HCT116 (cell line): ENCODE measurements at regions not wholly inside any gene's neighbourhood (a gene's known extent, or its start where the extent isn't known, plus 50 kb on each side); places are given as distances from the start of the nearest gene placed in this dataset.

ENCODE experiments used
- ATAC-seq: fragments of 200-7000 bp; cut with Tn5 transposase; 2 replicates; pipeline ENCODE4 v1.9.1; 2020; ENCODE audit warnings: mild to moderate bottlenecking, moderate library complexity
- BruUV-seq: library from RNA; stranded (reverse); fragments of 400-500 nt; replicated peaks from 2 replicates; lab custom pipeline; 2021; lab: Mats Ljungman, UMichigan
- CTCF ChIA-PET: fragments of 300-600 bp; sonication (Branson Sonifier 250); formaldehyde crosslinking; loops from one replicate; lab custom pipeline; 2021; ENCODE audit warnings: antibody characterized with exemption; lab: Charles Lee
- POLR2A ChIA-PET: fragments of 300-600, 350-600 bp; sonication (Branson Sonifier 250); formaldehyde crosslinking; loops from one replicate; lab custom pipeline; 2021; ENCODE audit warnings: antibody characterized with exemption; lab: Charles Lee
- RAD21 ChIA-PET, 2 experiments: fragments of 300-600 bp; sonication (Branson Sonifier 250); formaldehyde crosslinking; loops; one replicate each; lab custom pipeline; 2023; ENCODE audit warnings: low total read pairs in 2 of 2; ENCODE audit not compliant: uncharacterized antibody in 2 of 2, unreplicated experiment in 2 of 2, low non-redundant PET in 1 of 2; lab: Charles Lee
- DNase-seq: peaks from one replicate; pipeline ENCODE4 v3.0.0-alpha.2; 2010; ENCODE audit warnings: low read depth, low spot score
- H2AFZ ChIP-seq: fragments of 200-600 bp; shearing (Covaris generic), sonication (generic); 2 replicates; pipeline ENCODE4 v1.6.1; 2017; ENCODE audit warnings: low read depth, mixed run types, mixed read lengths, antibody characterized with exemption, low read length; ENCODE audit not compliant: poor library complexity, severe bottlenecking
- H3K27ac ChIP-seq: 2 replicates; pipeline ENCODE4 v1.5.1; 2012; ENCODE audit warnings: low read depth, low read length
- H3K27me3 ChIP-seq: fragments of 200-600 bp; sonication (generic); 2 replicates; pipeline ENCODE4 v1.6.1; 2016; ENCODE audit warnings: mixed run types, low read length, mixed read lengths; ENCODE audit not compliant: insufficient read depth
- H3K36me3 ChIP-seq, 2 experiments: fragments of 200-500 bp in 1 of 2; fragments of 200-600 bp in 1 of 2; sonication (Bioruptor generic) in 1 of 2; sonication (generic) in 1 of 2; 2 replicates each; pipeline versions ENCODE4 v1.5.1 to v1.6.1; 2014 to 2016; ENCODE audit warnings: low read length in 2 of 2, inconsistent platforms in 1 of 2, mixed read lengths in 1 of 2, mixed run types in 1 of 2; ENCODE audit not compliant: insufficient read depth in 2 of 2, control insufficient read depth in 1 of 2
- H3K4me1 ChIP-seq, 2 experiments: fragments of 200-600 bp in 1 of 2; sonication (generic) in 1 of 2; 2 replicates each; pipeline versions ENCODE4 v1.5.1 to v1.6.1; 2012 to 2017; ENCODE audit warnings: low read length in 2 of 2, inconsistent platforms in 1 of 2, mild to moderate bottlenecking in 1 of 2, mixed read lengths in 1 of 2, mixed run types in 1 of 2, moderate library complexity in 1 of 2; ENCODE audit not compliant: insufficient read depth in 2 of 2, control insufficient read depth in 1 of 2
- H3K4me2 ChIP-seq: fragments of 200-600 bp; sonication (generic); 2 replicates; pipeline ENCODE4 v1.6.1; 2017; ENCODE audit warnings: mixed run types, low read length, mixed read lengths
- H3K4me3 ChIP-seq, 2 experiments: fragments of 200-600 bp in 1 of 2; sonication (generic) in 1 of 2; replicated peaks in 1 of 2; 2 replicates each; pipeline ENCODE4 v1.5.1; 2011 to 2016; ENCODE audit warnings: low read length in 2 of 2, control low read depth in 1 of 2, low read depth in 1 of 2, mild to moderate bottlenecking in 1 of 2, mixed read lengths in 1 of 2, mixed run types in 1 of 2
- H3K79me2 ChIP-seq: fragments of 200-600 bp; sonication (generic); 2 replicates; pipeline ENCODE4 v1.6.1; 2017; ENCODE audit warnings: mild to moderate bottlenecking, mixed run types, low read length, moderate library complexity, mixed read lengths; ENCODE audit not compliant: insufficient read depth
- H3K9ac ChIP-seq: fragments of 200-600 bp; sonication (generic); 2 replicates; pipeline ENCODE4 v1.6.1; 2016; ENCODE audit warnings: low read length, mixed read lengths
- H3K9me2 ChIP-seq: fragments of 200-600 bp; sonication (generic), shearing (Covaris generic); 2 replicates; pipeline ENCODE4 v1.6.1; 2017; ENCODE audit warnings: mixed run types, mild to moderate bottlenecking, moderate library complexity; ENCODE audit not compliant: insufficient read depth
- H3K9me3 ChIP-seq, 2 experiments: fragments of 200-500 bp in 1 of 2; fragments of 200-600 bp in 1 of 2; sonication (Bioruptor generic) in 1 of 2; sonication (generic) in 1 of 2; 2 replicates each; pipeline ENCODE4 v1.6.1; 2014 to 2017; ENCODE audit warnings: low read length in 2 of 2, mixed read lengths in 2 of 2, inconsistent platforms in 1 of 2, low read depth in 1 of 2, mild to moderate bottlenecking in 1 of 2, mixed run types in 1 of 2, moderate library complexity in 1 of 2; ENCODE audit not compliant: control insufficient read depth in 1 of 2, insufficient read depth in 1 of 2
- H4K20me1 ChIP-seq: fragments of 200-600 bp; sonication (generic), shearing (Covaris generic); 2 replicates; pipeline ENCODE4 v1.6.1; 2017; ENCODE audit warnings: mixed run types, mild to moderate bottlenecking, moderate library complexity; ENCODE audit not compliant: insufficient read depth
- CBX3 ChIP-seq: IDR thresholded peaks from 2 replicates; pipeline ENCODE4 v1.6.1; 2012; ENCODE audit warnings: low read depth
- CTCF ChIP-seq, 3 experiments: fragments of 200-600 bp in 1 of 3; sonication (generic) in 1 of 3; IDR thresholded peaks in 2 of 3; conservative IDR thresholded peaks in 1 of 3; 2 replicates each; pipeline ENCODE4 v1.5.1; 2012 to 2017; ENCODE audit warnings: low read depth in 2 of 3, low read length in 2 of 3, antibody characterized with exemption in 1 of 3, borderline replicate concordance in 1 of 3, control low read depth in 1 of 3, mild to moderate bottlenecking in 1 of 3, mixed read lengths in 1 of 3, mixed run types in 1 of 3, moderate library complexity in 1 of 3; ENCODE audit not compliant: insufficient read depth in 1 of 3
- ELF1 ChIP-seq: IDR thresholded peaks from 2 replicates; pipeline ENCODE4 v1.6.1; 2012; ENCODE audit warnings: low read depth, borderline replicate concordance
- JUND ChIP-seq: IDR thresholded peaks from 2 replicates; pipeline ENCODE4 v1.6.1; 2012
- POLR2A ChIP-seq: IDR thresholded peaks from 2 replicates; pipeline ENCODE4 v1.7.0; 2011; ENCODE audit warnings: borderline replicate concordance; ENCODE audit not compliant: insufficient read depth, insufficient read length; ENCODE audit errors: extremely low read depth
- RAD21 ChIP-seq: IDR thresholded peaks from 2 replicates; pipeline ENCODE4 v1.6.1; 2012; ENCODE audit warnings: low read depth, mild to moderate bottlenecking
- SRF ChIP-seq: IDR thresholded peaks from 2 replicates; pipeline ENCODE4 v1.6.1; 2012; ENCODE audit warnings: low read depth
- YY1 ChIP-seq: IDR thresholded peaks from 2 replicates; pipeline ENCODE4 v1.6.1; 2011; ENCODE audit warnings: low read length, low read depth, moderate library complexity, mild to moderate bottlenecking; ENCODE audit not compliant: insufficient replicate concordance; ENCODE audit errors: extremely low read depth
- ZNF274 ChIP-seq: fragments of 200-500 bp; sonication (Bioruptor generic); IDR thresholded peaks from 2 replicates; pipeline ENCODE4 v1.6.1; 2014; ENCODE audit warnings: mild to moderate bottlenecking, low read depth, low read length, inconsistent platforms
- intact Hi-C: fragments of 100-400 bp; cut with micrococcal nuclease; formaldehyde crosslinking; loops from 2 replicates; pipeline ENCODE4 v1.10.0; 2022

DNA sequence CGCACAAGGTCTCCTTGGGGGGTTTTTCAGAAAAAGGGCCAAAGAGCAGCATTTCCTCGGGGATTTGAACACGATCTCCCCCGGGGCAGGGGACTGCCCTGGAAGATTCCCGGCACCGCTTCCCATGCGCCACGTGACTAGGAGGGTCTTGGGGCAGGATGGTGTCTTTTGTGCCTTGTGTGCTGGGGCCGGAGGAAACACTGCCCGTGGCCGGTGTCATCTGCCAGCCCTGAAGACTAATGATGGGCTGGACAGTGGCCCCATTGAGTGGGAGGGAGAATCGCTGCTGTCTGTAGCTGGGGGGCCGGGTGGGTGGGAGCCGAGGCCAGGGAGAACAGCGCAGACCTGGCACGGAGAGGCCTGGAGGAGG is 315.1 kb downstream of the SEC14L1 start:
- TF ChIP-seq CBX3 (no peak), CTCF (IDR thresholded peaks at IDR 0.05 in 2 of 3, conservative IDR thresholded peaks at IDR 0.05 in 1 of 3; ENCODE audit: borderline replicate concordance in 1 of 3, insufficient read depth in 1 of 3, low read depth in 2 of 3, low read length in 2 of 3) (no peak), RAD21 (no peak), JUND (no peak), YY1 (no peak), ELF1 (no peak), ZNF274 (no peak), POLR2A (no peak), SRF (no peak)
- TF ChIP-seq, all 23 proteins: peak for 0
- no peak overlapping the region for H3K9ac ChIP-seq
- H3K27me3 ChIP-seq, result no peaks in the 10 kb centered on the region
- no peaks in the 10 kb centered on the region for H3K36me3 ChIP-seq
- no peak overlapping the region for H3K4me2 ChIP-seq
- RAD21 ChIA-PET, result no interaction called here
- peaks cover 3 to 15% of the 10 kb centered on the region in 2 experiments; a peak in 2 of 4 replicates for H3K4me1 ChIP-seq
- no peaks in the 10 kb centered on the region for H3K9me3 ChIP-seq
- no peak overlapping the region for H3K27ac ChIP-seq
- H4K20me1 ChIP-seq, result no peaks in the 10 kb centered on the region
- CTCF ChIA-PET, result no interaction called here
- no peaks in the 10 kb centered on the region for H3K9me2 ChIP-seq
- peaks cover 68% of the 10 kb centered on the region; the same call in 1 of the 2 replicates for H3K79me2 ChIP-seq
- ATAC-seq, result no peak
- H3K4me3 ChIP-seq, result no peak overlapping the region
- POLR2A ChIA-PET, result no interaction called here
- H2AFZ ChIP-seq, result no peak overlapping the region
- no peak for DNase-seq
- no TSS peak for BruUV-seq
- intact Hi-C loops, result no loop called here
